DMS79 treated with DMSO at 0.1 percent for 48 hours (cell line): ENCODE measurements at regions not wholly inside any gene's neighbourhood (a gene's known extent, or its start where the extent isn't known, plus 50 kb on each side); places are given as distances from the start of the nearest gene placed in this dataset.

ENCODE experiments used
- DNase-seq: peaks from one replicate; lab custom pipeline; 2025; lab: John Stamatoyannopoulos, UW

DNA sequence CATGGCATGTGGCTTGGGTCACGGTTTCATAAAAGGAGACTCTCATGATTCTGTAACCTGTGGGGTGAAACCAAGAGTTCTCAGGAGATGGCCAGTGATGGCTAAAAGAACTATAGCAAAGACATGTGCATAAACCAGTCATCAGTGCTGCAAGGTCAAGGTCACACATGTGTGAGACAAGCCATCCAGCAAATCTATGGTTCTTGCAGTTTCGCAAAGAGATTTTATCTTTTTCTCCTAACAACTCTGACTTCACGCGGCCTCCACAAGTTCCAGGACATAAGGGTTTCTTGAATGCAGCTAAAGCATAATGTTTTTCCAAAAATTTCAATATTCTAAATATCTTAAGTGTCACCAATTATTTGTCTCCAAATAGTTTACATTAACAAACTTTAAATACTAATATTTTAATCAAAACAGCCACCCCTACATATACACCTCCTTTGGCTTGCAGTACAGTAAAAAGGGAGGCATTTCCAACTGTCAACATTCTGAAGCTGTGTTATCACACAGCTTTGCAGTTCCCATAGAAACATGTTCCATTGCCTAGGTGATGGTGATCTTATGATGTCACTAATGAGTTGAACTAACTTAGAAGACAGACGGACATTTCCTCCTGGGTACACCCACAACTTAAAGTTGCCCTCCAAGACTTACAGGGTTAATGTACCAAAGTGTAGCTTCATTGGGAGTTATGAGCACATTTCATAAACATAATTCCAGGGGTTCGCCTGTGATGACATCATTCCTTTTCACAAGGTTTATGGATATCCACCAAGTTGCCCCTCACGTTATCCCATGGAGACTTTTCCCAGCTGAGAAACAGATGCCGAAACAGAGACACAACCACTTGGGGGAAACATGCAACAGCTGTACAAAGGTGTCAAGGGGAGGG, 250.9 kb upstream of the PDE10A start:
- no peak for DNase-seq

- no peak for DNase-seq
These were observed 247.3 kb upstream of the PDE10A start for GRCh38 chr6:165910184-165910966.

DNA sequence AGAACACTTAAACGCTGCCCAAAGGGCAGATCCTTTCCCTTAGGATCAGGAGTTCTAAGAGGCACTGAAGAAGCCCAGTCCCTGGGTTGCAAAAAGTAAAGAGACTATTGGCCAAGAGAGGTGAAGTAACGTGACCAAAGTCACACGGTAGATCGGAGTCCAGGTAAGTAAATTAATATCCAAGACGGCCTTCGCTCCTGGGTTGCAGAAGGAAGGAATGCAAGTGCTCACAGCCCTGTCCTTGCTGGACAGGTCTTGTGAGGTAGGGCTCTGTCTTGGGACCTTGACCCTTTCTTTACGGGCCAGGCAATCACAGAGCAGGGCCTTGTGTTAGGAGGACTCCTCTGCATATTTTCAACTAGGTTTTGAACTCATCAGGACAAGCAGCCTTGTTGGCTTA, 243.7 kb upstream of the PDE10A start:
- no peak for DNase-seq

GRCh38 chr6:165905744-165906143, 242.7 kb upstream of the PDE10A start:
- no peak for DNase-seq

GRCh38 chr6:165900970-165901369, 237.9 kb upstream of the PDE10A start:
- DNase-seq = no peak

GRCh38 chr6:165899611-165900010, 236.6 kb upstream of the PDE10A start:
- DNase-seq = no peak

GRCh38 chr6:165895421-165896165, 232.6 kb upstream of the PDE10A start:
- DNase-seq = no peak

DNA sequence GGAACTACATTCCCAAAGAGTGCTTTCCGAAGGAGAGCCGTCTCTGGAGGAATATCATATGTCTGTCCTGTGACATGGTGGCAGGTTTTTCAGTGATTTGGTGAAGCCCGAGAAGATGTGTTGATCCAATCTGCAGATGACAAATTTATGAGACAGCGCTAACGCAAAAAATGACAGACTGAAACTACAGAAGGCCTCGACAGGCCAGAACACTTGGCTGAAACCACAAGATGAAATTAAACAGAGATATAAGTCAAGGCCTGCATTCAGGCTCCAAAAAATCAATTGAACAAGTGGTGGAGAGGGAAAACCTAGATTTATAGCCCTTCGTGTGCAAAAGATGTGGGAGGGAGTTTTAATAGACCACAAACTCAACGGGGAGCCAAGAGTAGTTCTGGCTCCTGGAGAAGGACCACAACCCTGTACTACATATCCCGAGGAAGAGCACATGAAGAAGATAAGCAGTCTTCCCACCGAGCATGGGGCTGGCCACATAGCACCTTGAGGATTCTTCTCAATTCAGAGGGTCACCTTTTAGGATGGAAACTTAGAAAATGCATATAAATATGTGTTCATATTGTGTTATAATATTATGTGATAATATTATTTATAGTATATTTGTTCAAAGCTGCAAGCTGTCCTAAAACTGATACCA, 231.3 kb upstream of the PDE10A start:
- no peak for DNase-seq

GRCh38 chr6:165893431-165893830, 230.4 kb upstream of the PDE10A start:
- no peak for DNase-seq

GRCh38 chr6:165891320-165891719, 228.3 kb upstream of the PDE10A start:
- no peak for DNase-seq

DNA sequence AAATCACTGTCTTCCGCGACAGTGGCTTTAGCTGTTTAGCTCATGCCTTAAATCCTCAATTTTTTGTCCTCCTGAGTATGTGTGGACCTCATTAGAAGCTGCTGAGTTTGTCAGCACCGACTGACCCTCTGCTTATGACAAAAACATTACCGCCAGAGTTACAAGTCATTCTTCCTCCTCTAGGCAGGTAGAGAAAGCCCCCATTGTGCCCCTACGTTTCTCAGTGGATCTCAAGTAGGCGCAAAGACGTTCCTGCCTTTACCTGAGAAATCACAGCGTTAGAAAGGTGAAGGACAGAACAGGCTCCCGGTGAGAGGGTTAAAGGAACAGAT, 227.3 kb upstream of the PDE10A start:
- no peak for DNase-seq

DNA sequence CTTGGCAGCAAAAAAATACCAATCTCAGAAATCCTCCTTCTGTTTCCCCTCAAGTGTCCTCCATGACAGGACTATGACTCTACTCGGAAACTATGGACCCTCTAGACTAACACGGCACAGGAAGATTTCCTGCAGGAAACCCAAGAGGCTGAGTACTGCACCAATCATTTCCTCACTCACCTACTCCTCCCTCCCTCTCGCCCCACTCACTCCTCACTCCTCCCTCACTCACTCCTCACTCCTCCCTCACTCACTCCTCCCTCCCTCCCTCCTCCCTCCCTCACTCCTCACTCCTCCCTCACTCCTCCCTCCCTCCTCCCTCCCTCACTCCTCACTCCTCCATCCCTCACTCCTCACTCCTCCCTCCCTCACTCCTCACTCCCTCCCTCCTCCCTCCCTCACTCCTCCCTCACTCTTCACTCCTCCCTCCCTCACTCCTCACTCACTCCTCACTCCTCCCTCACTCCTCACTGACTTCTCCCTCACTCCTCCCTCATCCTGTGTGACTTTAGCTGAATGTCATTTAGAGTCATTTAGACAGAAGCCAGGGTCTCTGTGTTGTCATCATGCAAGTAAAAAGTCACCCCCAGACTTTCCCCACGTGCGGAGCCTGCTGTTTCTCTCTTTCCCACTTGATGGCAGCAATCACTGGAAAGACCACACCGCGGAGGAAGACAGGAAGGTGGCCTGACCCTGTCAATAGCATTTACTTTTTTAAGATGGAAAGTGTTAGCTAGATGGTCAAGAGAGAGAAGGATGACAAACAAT, 226.8 kb upstream of the PDE10A start:
- no peak for DNase-seq

DNA sequence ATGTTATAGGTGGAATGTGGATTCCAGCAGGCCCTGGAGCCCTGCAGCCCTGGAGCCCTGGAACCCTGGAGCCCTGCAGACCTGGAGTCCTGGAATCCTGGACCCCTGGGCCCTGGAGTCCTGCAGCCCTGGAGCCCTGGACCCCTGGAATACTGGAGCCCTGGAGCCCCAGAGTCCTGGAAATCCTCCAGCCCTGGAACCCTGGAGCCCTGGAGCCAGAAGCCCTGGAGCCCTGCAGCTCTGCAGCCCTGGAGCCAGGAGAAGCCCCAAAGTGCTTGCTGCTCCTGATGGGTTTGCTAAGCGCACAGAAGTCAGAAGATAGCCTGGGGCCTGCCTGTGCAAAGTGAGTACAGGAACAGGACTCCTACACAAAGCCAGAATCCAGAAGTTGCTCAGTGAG, 223.1 kb upstream of the PDE10A start:
- no peak for DNase-seq

DNA sequence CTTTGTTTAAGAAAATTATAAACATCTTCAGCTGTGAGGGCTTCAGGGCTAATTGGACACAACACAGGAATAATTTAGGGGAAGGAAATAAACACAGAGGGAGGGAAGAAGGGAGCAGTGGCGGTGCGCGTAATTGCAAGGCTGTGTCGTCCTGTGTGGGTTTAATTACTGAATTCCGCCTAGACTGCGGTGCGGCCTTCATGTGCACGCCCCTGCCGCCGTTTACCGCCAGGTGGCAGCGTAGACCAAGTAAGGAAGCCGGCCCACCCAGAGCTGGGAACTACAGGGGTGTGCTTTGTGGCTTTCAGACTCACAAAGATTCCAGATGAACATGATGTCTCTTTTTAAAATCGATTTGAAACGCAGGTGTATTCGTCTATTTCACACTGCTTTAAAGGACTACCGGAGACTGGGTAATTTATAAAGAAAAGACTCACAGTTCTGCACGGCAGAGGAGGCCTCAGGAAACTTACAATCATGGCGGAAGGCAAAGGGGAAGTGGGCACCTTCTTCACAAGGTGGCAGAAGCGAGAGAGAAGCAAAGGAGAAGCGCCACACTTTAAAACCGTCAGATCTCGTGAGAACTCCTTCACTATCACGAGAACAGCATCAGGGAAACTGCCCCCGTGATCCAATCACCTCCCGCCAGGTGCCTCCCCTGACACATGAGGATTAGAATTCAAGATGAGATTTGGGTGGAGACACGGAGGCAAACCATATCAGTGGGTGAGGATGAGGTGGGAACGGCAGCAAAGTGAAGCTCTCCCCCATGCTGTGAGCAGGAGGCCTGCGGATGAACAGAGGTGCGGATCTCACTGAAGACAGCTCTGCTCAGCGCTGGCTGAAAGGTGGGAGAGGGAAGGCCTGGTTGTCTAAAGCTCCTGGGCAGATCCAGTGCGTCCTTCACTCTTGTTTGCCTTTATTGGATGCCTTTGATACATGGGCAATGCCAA, 222.0 kb upstream of the PDE10A start:
- DNase-seq = peak; percentile 1

DNA sequence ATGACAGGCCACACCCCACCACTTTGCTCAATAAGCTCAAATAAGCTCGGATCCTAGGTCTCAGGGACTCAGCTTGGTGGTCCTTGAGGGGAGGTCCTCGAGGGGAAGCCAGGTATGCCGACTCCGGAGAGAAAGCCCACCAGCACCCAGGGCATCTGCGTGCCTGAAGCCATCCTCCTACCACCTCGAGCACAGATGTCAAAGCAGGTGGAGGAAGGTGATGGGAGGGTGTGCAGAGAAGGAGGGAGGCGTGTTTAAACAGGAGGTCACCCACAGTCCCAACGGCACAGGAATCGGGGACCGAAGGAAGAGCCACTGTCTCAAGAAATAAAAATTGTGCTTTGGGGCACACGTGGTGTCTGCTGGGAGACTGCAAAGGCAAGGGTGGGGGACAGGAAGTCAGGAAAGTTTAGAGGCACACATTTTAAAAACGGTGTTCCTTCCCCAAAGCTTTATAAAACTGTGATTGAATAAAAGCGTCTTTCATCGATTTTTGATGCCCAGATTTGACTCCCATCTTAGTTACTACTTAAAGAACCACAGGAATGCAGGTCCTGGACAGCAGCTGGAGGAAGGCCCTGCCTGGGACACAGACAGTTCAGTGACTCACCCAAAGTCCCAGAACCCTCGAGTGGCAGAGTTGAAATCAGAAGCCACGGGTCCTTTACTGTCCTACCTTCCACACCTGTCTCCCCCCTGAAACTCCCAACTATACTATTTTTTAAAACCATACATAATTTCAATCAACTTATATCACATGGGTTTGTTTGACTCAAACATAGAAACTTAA, 221.0 kb upstream of the PDE10A start:
- no peak for DNase-seq

DNA sequence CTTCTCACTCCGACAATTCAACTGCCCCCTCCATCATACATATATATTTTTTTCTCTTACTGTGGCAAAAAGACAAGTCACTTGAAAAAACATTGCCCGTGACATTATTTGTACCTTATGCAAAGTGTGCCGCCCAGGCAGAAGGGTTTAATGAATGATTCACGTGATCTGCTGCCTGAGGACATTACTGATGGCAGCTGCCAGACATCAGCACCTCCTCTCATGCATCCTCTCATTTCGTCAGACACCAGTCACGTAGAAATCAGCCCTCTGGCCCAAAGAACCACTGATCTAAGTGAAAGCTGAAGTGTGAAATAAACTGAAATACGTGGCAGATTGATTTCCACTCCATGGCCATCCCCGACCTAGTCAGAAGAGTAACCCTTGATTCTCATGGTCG, 218.8 kb upstream of the PDE10A start:
- DNase-seq = no peak

- DNase-seq = no peak
These were observed 217.6 kb upstream of the PDE10A start for GRCh38 chr6:165880686-165881085.

- DNase-seq = no peak
These were observed 214.7 kb upstream of the PDE10A start for GRCh38 chr6:165877773-165878172.

DNA sequence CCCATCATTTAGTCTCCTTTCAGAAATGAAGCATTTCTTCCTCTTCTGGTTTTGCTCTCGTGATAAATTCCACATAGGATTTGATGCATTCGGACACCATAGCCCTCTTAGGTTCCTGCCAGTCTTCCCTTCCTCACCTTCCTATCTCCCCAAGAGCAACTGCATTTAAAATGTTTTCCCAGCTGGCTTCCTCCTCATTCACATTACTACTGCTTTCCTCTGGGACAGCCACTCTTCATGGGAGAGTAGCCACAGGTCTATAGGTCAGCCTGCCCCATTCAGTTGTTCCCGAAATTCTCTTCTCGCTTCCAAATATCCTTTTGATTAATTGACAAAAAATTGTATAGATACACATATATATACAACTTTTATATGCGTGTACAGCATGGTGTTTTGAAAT, 214.2 kb upstream of the PDE10A start:
- no peak for DNase-seq
